Mesodermal cell (in vitro differentiated cells): ENCODE measurements at regions not wholly inside any gene's neighbourhood (a gene's known extent, or its start where the extent isn't known, plus 50 kb on each side); places are given as distances from the start of the nearest gene placed in this dataset.
"Not testable (repeated sequence)": the region's sequence is repeated elsewhere in the genome, so short reads cannot be mapped to it uniquely, and the experiment has no call there.

Source experiments
- H3K27ac ChIP-seq: 2 replicates; pipeline ENCODE4 v1.7.0; 2013; ENCODE audit warnings: mild to moderate bottlenecking, low read depth, low read length, moderate library complexity; ENCODE audit not compliant: severe bottlenecking
- H3K36me3 ChIP-seq: 2 replicates; pipeline ENCODE4 v1.7.1; 2013; ENCODE audit warnings: mild to moderate bottlenecking, low read length, moderate library complexity; ENCODE audit not compliant: control insufficient read depth, insufficient read depth
- H3K4me1 ChIP-seq: one replicate; pipeline ENCODE4 v1.7.1; 2013; ENCODE audit warnings: mild to moderate bottlenecking, low read length; ENCODE audit not compliant: insufficient read depth, control insufficient read depth, poor library complexity, severe bottlenecking
- H3K4me3 ChIP-seq: 2 replicates; pipeline ENCODE4 v1.7.0; 2013; ENCODE audit warnings: low read length, control low read depth, mild to moderate bottlenecking; ENCODE audit not compliant: insufficient read depth, poor library complexity, severe bottlenecking; ENCODE audit errors: extremely low read depth
- H3K9me3 ChIP-seq: 2 replicates; pipeline ENCODE4 v1.7.1; 2013; ENCODE audit warnings: mild to moderate bottlenecking, low read length, moderate library complexity; ENCODE audit not compliant: control insufficient read depth
- WGBS, 2 experiments: methylation state at CpG; one replicate each; pipeline ENCODE4 v1.1.5; 2013; ENCODE audit warnings: missing lambda C conversion rate in 2 of 2; ENCODE audit not compliant: insufficient coverage in 2 of 2; 5-methylcytosine and 5-hydroxymethylcytosine counted together

- H3K27ac ChIP-seq: peak overlapping the region; percentile 99
- H3K36me3 ChIP-seq, H3K9me3 ChIP-seq, H3K4me3 ChIP-seq: not testable (repeated sequence)
- H3K4me1 ChIP-seq: peaks cover 51% of the 10 kb centered on the region
- WGBS, 2 experiments: 95 to 96% methylated on average over 2 to 4 of the region's 5 CpGs
Observed at GRCh38 chr10:46095943-46096342, 49.9 kb upstream of the MSMB start.

GRCh38 chr10:46096446-46096845 is 50.4 kb upstream of the MSMB start:
- H3K9me3 ChIP-seq: no peaks in the 10 kb centered on the region
- H3K4me1 ChIP-seq: peaks cover 51% of the 10 kb centered on the region
- no peaks in the 10 kb centered on the region for H3K36me3 ChIP-seq
- no peak overlapping the region for H3K4me3 ChIP-seq
- peak overlapping the region; percentile 99 for H3K27ac ChIP-seq
- 63 to 72% methylated on average over 2 of the region's 4 CpGs for WGBS, 2 experiments

GRCh38 chr10:46096909-46097575 is 51.0 kb upstream of the MSMB start:
- WGBS, 2 experiments: 83 to 92% methylated on average over 4 to 8 of the region's 8 CpGs
- no peaks in the 10 kb centered on the region for H3K9me3 ChIP-seq

GRCh38 chr10:46097576-46098317 is 51.7 kb upstream of the MSMB start:
- WGBS, 2 experiments: 92 to 94% methylated on average over 11 to 14 of the region's 14 CpGs
- Histone ChIP-seq H3K27ac (peak overlapping the region; percentile 99), H3K4me3 (no peak overlapping the region), H3K9me3 (no peaks in the 10 kb centered on the region), H3K4me1 (peaks cover 51% of the 10 kb centered on the region), H3K36me3 (no peaks in the 10 kb centered on the region)

More at GRCh38 chr10:46096909-46097575, 51.0 kb upstream of the MSMB start:
- Histone ChIP-seq H3K4me1 (peaks cover 51% of the 10 kb centered on the region), H3K4me3 (no peak overlapping the region), H3K36me3 (no peaks in the 10 kb centered on the region), H3K27ac (peak overlapping the region; percentile 99)

- Histone ChIP-seq H3K4me3 (no peak overlapping the region), H3K9me3 (no peaks in the 10 kb centered on the region), H3K4me1 (peaks cover 51% of the 10 kb centered on the region), H3K27ac (no peak overlapping the region), H3K36me3 (no peaks in the 10 kb centered on the region)
- 94 to 98% methylated on average over 6 of the region's 7 CpGs for WGBS, 2 experiments
Observed at GRCh38 chr10:46098386-46098785, 52.3 kb upstream of the MSMB start.

- H3K27ac ChIP-seq, H3K4me3 ChIP-seq, H3K36me3 ChIP-seq, H3K9me3 ChIP-seq: not testable (repeated sequence)
- 97% methylated on average over 4 of the region's 4 CpGs for WGBS, 2 experiments
- H3K4me1 ChIP-seq: peaks cover 50% of the 10 kb centered on the region
Observed at GRCh38 chr10:46098925-46099324, 52.9 kb upstream of the MSMB start.

GRCh38 chr10:46104071-46104585 is 58.1 kb upstream of the MSMB start:
- no CpG with 5 or more reads among the region's 4 CpGs for WGBS, 2 experiments
- Histone ChIP-seq H3K4me3 (no peak overlapping the region), H3K36me3 (no peaks in the 10 kb centered on the region), H3K9me3 (no peaks in the 10 kb centered on the region), H3K27ac (no peak overlapping the region), H3K4me1 (peaks cover 14% of the 10 kb centered on the region)

GRCh38 chr10:46105416-46105815 is 59.3 kb upstream of the MSMB start:
- peaks cover 12% of the 10 kb centered on the region for H3K4me1 ChIP-seq
- 87 to 98% methylated on average over 3 to 5 of the region's 9 CpGs for WGBS, 2 experiments
- H3K27ac ChIP-seq, H3K9me3 ChIP-seq, H3K36me3 ChIP-seq, H3K4me3 ChIP-seq: not testable (repeated sequence)

GRCh38 chr10:46105856-46106409 is 59.9 kb upstream of the MSMB start:
- Histone ChIP-seq H3K4me1 (peaks cover 12% of the 10 kb centered on the region), H3K27ac (peak overlapping the region; percentile 10), H3K4me3 (peak overlapping the region; percentile 49)
- 2 to 3% methylated on average over 8 to 17 of the region's 32 CpGs for WGBS, 2 experiments
- not testable (repeated sequence) for H3K9me3 ChIP-seq, H3K36me3 ChIP-seq

- H3K4me3 ChIP-seq: peak overlapping the region; percentile 49
- H3K9me3 ChIP-seq: no peaks in the 10 kb centered on the region
- peaks cover 12% of the 10 kb centered on the region for H3K4me1 ChIP-seq
- H3K27ac ChIP-seq: peak overlapping the region; percentile 10
- WGBS, 2 experiments: 4% methylated on average over 51 to 52 of the region's 55 CpGs
- H3K36me3 ChIP-seq: no peaks in the 10 kb centered on the region
Observed at GRCh38 chr10:46106410-46107255, 60.6 kb upstream of the MSMB start.
